Transverse colon (tissue), 4 donors: ENCODE measurements at regions not wholly inside any gene's neighbourhood (a gene's known extent, or its start where the extent isn't known, plus 50 kb on each side); places are given as distances from the start of the nearest gene placed in this dataset.

Experiments
- CTCF ChIP-seq, 5 experiments: fragments of 200-600 bp in 3 of 5; fragments of 450-650 bp in 2 of 5; sonication (generic) in 3 of 5; IDR thresholded peaks; 1 replicate in 2 of 5; 2 replicates in 3 of 5; pipeline ENCODE4 v1.5.1; 2016 to 2017; ENCODE audit warnings: antibody characterized with exemption in 5 of 5, inconsistent platforms in 3 of 5, mild to moderate bottlenecking in 2 of 5, moderate library complexity in 1 of 5
- EP300 ChIP-seq: sonication (generic); formaldehyde crosslinking; IDR thresholded peaks from one replicate; pipeline ENCODE4 v1.6.1; 2017; ENCODE audit warnings: antibody characterized with exemption, low read depth
- POLR2A ChIP-seq: fragments of 450-650 bp; IDR thresholded peaks from one replicate; pipeline ENCODE4 v1.6.1; 2016; ENCODE audit warnings: antibody characterized with exemption, mild to moderate bottlenecking, moderate library complexity
- POLR2AphosphoS5 ChIP-seq, 3 donors: sonication (generic); formaldehyde crosslinking; IDR thresholded peaks; one replicate each; pipeline ENCODE4 v1.6.1; 2016; ENCODE audit warnings: antibody characterized with exemption in 3 of 3

- TF ChIP-seq CTCF (IDR thresholded peaks at IDR 0.05) (no peak), POLR2AphosphoS5 (IDR thresholded peaks at IDR 0.05) (no peak), POLR2A (no peak), EP300 (no peak)
Observed at GRCh38 chr3:127077505-127078064, 94.7 kb downstream of the PLXNA1 start.
